ENCODE measurements at regions not wholly inside any gene's neighbourhood (a gene's known extent, or its start where the extent isn't known, plus 50 kb on each side); places are given as distances from the start of the nearest gene placed in this dataset.

- TF ChIP-seq CTCF (conservative IDR thresholded peaks at IDR 0.05) (no peak), ZFX (IDR thresholded peaks at IDR 0.05) (no peak)
Observed at GRCh38 chr18:52046842-52047241, 293.2 kb upstream of the DCC start.

Measured in C4-2B (cell line).